HG03354 (cell line): ENCODE measurements at regions not wholly inside any gene's neighbourhood (a gene's known extent, or its start where the extent isn't known, plus 50 kb on each side); places are given as distances from the start of the nearest gene placed in this dataset.
"Not testable (repeated sequence)": the region's sequence is repeated elsewhere in the genome, so short reads cannot be mapped to it uniquely, and the experiment has no call there.

ENCODE experiments used
- ATAC-seq: cut with Tn5 transposase; IDR thresholded peaks from one replicate; pipeline ENCODE4 v1.9.1; 2021; ENCODE audit warnings: mild to moderate bottlenecking; ENCODE audit not compliant: unreplicated experiment, poor library complexity, severe bottlenecking

- no peak for ATAC-seq
These were observed 1287.3 kb downstream of the CNTNAP5 start for GRCh38 chr2:125312342-125312741.

- no peak for ATAC-seq
These were observed 1288.7 kb downstream of the CNTNAP5 start for GRCh38 chr2:125313806-125314205.

GRCh38 chr2:125318740-125319139 lies 1293.7 kb downstream of the CNTNAP5 start:
- no peak for ATAC-seq

GRCh38 chr2:125324273-125324672 lies 1299.2 kb downstream of the CNTNAP5 start:
- no peak for ATAC-seq

GRCh38 chr2:125330133-125330532 lies 1305.0 kb downstream of the CNTNAP5 start:
- ATAC-seq = no peak

GRCh38 chr2:125341353-125341752 lies 1314.6 kb upstream of the GYPC start:
- no peak for ATAC-seq

GRCh38 chr2:125353542-125353941 lies 1302.4 kb upstream of the GYPC start:
- not testable (repeated sequence) for ATAC-seq

- no peak for ATAC-seq
These were observed 1291.6 kb upstream of the GYPC start for GRCh38 chr2:125364192-125364983.

- ATAC-seq = no peak
These were observed 1291.0 kb upstream of the GYPC start for GRCh38 chr2:125364984-125365265.

GRCh38 chr2:125371867-125372266 lies 1284.1 kb upstream of the GYPC start:
- ATAC-seq = no peak

- no peak for ATAC-seq
These were observed 1282.7 kb upstream of the GYPC start for GRCh38 chr2:125373293-125373692.

GRCh38 chr2:125386074-125386473 lies 1269.9 kb upstream of the GYPC start:
- ATAC-seq = no peak

- ATAC-seq = peak; percentile 88
These were observed 1258.3 kb upstream of the GYPC start for GRCh38 chr2:125397535-125398251.

- peak; percentile 64 for ATAC-seq
These were observed 1257.0 kb upstream of the GYPC start for GRCh38 chr2:125398738-125399524.

GRCh38 chr2:125405816-125406215 lies 1250.1 kb upstream of the GYPC start:
- no peak for ATAC-seq

- ATAC-seq = no peak
These were observed 1247.0 kb upstream of the GYPC start for GRCh38 chr2:125408874-125409538.

- no peak for ATAC-seq
These were observed 1237.5 kb upstream of the GYPC start for GRCh38 chr2:125418483-125418882.

- ATAC-seq = not testable (repeated sequence)
These were observed 1233.7 kb upstream of the GYPC start for GRCh38 chr2:125422198-125422770.

GRCh38 chr2:125424266-125424785 lies 1231.6 kb upstream of the GYPC start:
- ATAC-seq = no peak
